Thyroid gland (tissue), 4 donors: ENCODE measurements at regions not wholly inside any gene's neighbourhood (a gene's known extent, or its start where the extent isn't known, plus 50 kb on each side); places are given as distances from the start of the nearest gene placed in this dataset.

Experiments
- POLR2A ChIP-seq, 2 donors: fragments of 450-650 bp; IDR thresholded peaks; one replicate each; pipeline ENCODE4 v1.6.1; 2017; ENCODE audit warnings: antibody characterized with exemption in 2 of 2, mild to moderate bottlenecking in 2 of 2, moderate library complexity in 1 of 2
- TF ChIP-seq, protein P1 (sequence below), 6 experiments: fragments of 200-600 bp in 3 of 6; fragments of 450-650 bp in 3 of 6; sonication (generic) in 3 of 6; IDR thresholded peaks; one replicate each; pipeline ENCODE4 v1.5.1; 2016 to 2019; ENCODE audit warnings: antibody characterized with exemption in 6 of 6, mild to moderate bottlenecking in 2 of 6, inconsistent platforms in 1 of 6, moderate library complexity in 1 of 6

DNA sequence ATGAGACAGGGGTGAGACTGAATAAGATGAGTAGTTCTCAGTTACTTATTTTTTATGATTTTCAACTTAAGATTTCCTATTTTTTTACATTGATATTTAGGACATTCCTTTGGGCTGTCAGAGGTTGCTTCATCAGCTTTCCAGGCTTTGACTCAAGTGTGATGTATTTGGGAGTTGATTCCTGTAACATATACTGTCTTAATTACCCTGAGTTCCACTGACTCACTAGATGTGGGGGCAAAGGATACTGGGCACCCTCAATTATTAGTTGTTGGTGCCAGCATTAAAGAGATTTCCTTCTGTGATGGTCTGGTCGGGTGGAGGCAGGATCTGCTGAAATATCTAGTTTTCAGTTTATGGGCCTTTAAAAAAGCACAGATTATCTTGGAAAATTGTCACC, 1535.8 kb downstream of the NLGN4Y start:
- TF ChIP-seq, protein P1, sequence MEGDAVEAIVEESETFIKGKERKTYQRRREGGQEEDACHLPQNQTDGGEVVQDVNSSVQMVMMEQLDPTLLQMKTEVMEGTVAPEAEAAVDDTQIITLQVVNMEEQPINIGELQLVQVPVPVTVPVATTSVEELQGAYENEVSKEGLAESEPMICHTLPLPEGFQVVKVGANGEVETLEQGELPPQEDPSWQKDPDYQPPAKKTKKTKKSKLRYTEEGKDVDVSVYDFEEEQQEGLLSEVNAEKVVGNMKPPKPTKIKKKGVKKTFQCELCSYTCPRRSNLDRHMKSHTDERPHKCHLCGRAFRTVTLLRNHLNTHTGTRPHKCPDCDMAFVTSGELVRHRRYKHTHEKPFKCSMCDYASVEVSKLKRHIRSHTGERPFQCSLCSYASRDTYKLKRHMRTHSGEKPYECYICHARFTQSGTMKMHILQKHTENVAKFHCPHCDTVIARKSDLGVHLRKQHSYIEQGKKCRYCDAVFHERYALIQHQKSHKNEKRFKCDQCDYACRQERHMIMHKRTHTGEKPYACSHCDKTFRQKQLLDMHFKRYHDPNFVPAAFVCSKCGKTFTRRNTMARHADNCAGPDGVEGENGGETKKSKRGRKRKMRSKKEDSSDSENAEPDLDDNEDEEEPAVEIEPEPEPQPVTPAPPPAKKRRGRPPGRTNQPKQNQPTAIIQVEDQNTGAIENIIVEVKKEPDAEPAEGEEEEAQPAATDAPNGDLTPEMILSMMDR (IDR thresholded peaks at IDR 0.05): no peak
- TF ChIP-seq POLR2A (IDR thresholded peaks at IDR 0.05): no peak
